SKM-1 treated with dmso at 0.1 percent for 144 hours (cell line): ENCODE measurements at regions not wholly inside any gene's neighbourhood (a gene's known extent, or its start where the extent isn't known, plus 50 kb on each side); places are given as distances from the start of the nearest gene placed in this dataset.
"Not testable (repeated sequence)": the region's sequence is repeated elsewhere in the genome, so short reads cannot be mapped to it uniquely, and the experiment has no call there.

Experiments
- DNase-seq: peaks from one replicate; lab custom pipeline; 2025; ENCODE audit not compliant: unreplicated experiment; lab: John Stamatoyannopoulos, UW

DNA sequence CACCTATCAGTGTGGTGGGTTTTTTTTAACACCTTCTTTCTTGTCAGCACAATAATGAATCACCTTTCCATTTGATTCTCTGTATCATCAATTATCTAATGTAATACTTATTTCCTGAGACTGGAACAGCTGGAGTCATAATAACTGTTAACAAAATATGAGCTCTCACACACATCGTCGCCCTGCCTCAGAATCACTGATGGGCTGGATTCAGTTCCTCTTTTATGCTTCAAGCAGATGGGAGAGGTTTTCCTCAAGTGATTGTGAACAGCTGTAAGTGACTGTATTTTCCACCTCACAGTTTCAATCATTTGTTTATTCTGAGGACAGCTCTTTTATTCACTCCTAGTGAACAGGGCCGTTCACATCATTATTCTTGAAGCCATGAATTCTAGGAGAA is 330.2 kb downstream of the DSC3 start:
- no peak for DNase-seq

DNA sequence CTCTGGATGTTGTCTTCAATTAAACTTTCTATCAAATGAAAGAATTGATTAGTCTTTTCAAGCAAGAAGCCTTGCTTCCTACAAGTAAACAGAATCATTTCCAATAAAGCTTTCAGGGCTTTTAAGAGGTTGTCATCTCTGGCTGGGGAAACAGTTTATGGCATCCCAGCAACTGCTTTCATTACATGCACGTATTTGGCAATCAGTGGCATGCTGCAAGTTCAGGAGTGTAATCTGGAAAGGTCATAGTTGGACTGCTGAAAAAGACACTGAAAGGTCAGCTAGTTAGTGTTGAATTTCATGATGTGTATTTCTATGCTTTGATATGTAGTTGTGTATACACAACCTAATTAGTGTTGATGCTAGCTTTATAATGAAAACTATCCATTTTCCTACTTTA is 332.9 kb downstream of the DSC3 start:
- DNase-seq, result no peak

DNA sequence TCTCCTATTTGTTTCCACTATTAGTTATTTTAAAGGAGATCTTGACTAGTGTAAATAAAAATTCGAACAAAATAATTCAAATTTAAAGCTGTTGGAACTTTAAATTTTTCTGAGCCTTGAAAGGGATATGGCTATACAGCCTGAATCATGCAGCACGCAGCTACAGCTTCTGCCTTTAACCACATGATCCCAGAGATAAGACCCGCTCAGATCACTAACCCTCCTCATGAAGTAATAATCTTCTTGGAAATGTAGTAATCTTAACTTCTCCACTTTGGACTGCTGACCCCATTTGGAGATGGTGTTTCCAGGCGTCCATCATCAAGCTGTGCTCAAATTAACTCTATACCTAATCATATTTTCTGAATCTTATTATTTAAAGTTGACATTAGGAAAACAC is 336.6 kb downstream of the DSC3 start:
- no peak for DNase-seq

DNA sequence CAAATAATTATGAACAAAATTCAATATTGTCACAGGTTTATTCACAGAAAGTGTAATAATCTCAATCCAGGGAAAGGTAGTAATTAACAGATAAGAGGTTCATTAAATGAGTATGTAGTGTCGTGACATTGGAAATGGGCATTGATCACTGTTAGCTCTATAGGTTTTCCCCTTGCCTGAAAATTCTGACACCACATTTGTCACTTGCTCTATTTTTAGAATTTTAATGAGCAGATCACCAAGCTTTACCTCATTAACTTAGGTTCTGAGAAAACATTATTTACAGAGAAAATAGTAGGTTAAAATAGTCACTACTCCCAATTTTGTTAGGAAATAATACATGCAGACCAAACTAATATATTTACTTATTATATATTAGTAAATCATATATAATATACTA is 344.0 kb downstream of the DSC3 start:
- DNase-seq, result no peak

DNA sequence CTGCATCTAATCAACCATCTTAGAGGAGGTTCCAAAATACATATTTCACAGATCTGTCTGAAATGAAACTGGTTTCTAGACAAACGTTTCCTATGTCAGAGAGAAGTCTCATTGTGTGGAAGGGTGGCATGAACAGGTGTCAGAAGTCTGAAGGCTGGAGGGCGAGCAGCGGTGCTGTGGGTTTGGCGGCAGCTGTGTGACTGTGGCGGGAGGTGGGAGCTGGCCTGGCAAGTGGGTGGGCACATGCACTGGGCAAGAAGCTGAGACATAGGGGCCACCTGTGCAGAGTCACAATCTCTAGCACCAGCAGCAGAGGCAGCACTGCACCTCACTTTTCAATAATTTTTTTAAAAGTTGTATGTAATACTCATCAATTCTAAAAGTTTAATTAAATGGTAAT is 346.3 kb downstream of the DSC3 start:
- DNase-seq, result no peak

DNA sequence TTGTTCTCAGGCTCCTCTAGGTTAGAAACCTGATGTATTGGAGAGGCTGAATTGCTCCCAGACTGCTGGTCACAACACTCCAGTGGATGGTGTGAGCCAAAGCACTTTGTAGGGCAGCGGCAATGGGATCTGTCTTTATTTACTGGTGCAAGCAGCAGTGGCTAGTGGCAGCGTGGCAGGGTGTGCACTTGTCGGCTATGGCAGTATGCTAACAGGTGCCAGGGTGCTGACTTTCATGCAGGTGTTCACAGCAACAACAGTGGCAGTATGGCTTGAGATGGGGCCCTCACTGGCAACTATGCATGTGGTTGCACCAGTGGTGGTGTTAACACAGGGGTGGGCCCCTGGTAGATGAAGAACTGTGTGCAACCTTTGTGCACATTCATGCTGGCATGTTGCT is 347.8 kb downstream of the DSC3 start:
- no peak for DNase-seq

DNA sequence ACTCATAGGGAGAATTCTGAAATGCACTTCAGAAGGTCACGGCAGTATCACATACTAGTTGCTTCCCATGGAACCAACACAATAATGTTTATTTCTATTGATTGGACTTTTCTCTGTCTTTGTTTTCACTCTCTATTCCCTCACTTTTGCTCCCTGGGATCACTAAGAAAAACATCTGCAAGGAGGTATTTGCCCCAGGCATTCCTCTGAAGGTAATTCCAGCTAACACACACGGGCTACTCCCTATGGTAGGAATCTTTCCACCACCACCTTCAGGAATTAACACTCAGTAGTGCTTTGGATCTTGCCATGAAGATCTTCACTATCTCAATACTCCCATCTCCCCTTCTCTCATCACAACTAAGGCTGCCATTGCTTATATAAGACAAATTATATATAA is 353.3 kb downstream of the DSC3 start:
- no peak for DNase-seq

DNA sequence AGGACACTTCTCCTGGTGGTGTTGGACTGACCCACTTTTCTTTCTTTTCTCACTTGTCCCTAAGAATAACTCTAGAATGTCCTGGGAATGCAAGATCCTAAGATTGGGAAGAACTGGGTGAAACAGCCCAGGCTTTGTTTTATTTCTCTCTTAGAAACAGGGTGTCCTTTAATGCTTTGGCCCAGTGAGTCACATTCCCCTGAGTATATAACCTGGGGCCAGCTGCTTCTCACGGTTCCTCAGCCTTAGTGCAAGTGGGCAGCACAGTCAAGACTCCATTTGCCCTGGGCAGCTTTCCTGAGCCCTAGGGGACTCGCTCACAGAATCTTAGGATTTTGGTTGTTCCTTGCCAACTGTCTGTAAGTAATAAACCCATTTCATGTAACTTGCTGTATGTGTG is 355.0 kb downstream of the DSC3 start:
- DNase-seq, result no peak

DNA sequence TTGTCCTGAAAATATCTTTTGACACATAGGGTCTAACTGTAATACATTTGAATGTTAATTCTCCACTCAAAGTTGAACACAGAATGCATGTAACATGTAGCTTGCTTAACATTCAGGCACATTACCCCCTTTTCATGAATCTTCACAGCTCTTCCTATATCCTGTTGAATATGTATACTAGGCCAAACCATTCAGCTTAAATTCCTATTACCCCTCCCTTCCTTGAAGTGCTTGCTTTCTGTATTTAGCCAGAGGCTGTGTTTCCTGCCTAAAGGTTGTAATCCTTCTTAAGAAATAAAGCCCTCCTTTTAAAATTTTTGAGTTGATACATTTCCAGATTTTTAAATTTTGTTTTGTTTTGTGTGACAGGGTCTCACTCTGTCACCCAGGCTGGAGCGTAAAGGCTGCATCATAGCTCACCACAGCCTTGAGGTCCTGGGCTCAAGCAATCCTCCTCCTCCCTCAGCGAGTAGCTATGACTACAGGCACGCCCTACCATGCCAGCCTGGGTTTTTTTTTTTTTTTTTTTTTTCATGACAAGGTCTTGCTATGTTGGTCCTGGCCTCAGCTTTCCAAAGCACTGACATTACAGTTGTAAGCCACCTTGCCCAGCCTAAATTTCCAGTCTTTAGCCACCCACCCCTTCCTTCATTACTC is 357.6 kb downstream of the DSC3 start:
- no peak for DNase-seq

DNA sequence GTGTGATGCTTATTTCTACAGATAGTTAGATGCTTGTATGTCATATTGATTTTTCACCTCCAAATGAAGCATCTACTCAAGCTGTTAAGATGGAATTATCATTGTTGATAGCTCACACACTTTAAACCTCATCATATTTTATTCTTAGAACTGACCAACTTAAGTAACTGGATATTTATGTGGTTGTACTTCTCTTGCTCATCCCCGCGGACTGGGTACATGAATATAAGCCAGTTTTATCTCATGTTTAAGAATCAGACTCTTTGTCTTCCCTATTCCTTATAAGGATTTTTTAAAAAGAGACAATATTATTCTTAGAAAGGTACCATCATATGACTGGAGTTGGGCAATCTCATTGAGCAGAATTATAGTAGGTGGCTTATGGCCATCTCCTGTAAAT is 358.7 kb downstream of the DSC3 start:
- DNase-seq, result no peak

DNA sequence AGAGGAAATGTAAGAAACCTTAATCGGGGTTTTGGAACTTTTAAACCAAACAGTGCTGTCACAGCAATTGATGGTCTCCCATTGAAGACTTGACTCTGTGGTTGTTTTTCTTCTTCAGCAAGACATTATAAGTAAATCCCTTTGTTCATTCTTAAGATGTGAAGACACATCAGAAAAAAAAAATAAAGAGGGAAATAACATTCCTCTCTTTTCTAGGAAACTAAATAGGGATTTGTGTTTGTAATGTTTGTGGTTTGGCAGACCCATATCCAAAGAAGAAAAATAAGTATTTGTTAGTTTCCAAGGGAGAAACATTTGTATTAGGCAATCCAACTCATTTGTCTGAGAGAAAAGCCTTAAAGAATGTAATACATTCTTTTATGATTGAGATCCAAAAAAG is 359.9 kb downstream of the DSC3 start:
- no peak for DNase-seq

DNA sequence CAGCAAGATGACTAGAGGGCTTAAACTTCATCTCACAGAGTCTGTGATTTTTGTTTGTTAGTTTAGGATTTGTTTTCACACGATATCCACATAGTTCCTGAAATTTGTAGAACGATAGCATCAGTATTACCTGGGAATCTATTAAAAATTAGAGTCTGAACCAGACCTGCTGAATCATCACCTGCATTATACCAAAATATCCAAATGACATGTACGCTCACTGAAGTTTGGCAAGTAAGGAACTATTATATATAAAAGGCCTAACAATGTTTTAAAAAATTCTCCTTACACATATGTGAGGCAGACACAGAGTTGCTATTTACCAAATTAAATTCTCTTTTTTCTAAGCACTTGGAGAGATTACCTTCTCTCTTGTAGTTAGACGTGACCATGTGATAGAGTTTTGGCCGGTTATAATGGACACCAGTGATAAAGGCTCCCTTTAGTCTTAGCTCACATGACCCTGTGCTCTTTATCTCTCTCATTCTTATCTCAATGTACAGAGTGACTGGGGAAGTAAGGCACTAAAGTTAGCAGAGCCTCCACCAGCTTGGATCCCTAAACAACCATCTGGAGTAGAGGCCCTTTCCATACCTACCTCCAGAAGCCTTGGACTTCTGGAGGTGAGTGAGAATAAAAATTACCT is 363.1 kb downstream of the DSC3 start:
- no peak for DNase-seq

DNA sequence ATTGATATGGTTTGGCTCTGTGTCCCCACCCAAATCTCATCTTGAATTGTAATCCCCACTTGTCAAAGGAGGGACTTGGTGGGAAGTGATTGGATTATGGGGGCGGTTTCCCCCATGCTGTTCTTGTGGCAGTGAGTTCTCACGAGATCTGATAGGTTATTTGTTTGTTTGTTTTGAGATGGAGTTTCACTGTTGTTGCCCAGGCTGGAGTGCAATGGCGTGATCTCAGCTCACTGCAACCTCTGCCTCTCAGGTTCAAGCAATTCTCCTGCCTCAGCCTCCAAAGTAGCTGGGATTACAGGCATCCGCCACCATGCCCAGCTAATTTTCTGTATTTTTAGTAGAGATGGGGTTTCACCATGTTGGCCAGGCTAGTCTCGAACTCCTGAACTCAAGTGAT is 364.7 kb downstream of the DSC3 start:
- DNase-seq, result not testable (repeated sequence)

DNA sequence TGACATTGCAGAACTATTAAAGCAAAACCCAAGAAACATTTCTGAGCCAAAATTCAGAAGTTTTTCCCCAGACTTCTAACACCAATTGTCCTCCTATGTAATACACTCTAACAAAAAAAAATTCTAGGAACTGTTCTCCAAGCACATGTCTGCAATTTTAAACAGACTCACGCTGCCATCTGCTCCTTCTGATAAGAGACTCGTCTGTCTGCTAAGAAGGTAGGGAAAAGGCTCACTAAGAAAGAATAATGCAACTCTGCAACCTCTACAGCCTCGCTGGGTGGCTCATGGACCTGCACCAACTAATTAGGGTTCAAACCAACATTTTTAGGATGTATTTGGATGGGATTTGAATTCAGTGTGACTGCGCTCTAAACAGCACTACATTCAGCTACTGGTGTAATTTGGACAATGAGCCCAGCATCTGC is 366.5 kb downstream of the DSC3 start:
- DNase-seq, result no peak

DNA sequence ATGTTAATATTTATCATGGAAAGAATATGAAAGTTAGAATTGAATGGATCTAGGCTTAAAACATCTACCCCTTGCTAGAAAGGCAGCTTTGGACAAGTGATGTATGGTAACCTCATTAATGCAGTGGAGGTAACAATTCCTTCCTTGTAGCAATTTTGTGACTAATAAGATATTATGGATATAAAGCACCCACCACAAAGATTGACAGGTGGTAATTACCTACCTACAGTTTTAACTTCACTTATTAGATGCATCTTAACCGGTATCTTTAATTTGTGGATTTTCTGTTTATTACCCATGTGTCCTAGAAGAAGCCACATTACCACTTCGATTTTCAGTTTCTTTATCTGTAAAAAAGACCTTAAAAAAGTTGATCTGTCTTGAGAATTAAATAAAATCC is 367.0 kb downstream of the DSC3 start:
- DNase-seq, result no peak

DNA sequence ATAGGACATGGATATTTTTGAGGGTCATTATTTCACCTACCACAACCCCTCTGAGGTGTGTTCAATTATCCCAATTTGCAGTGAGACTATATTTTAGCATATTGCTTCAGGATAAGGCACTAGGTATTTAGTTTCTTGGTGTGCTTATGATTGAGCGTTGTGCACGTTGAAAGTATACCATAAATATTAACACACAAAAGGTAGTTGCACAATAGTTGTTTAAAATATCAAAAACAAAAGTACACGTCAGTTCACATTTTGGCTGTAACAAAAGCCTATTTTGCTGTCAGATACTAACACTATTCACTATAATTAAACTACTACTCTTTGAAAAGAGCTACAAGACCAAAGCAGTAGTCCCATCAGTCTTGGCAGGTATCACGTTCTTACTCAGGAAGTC is 367.5 kb downstream of the DSC3 start:
- DNase-seq, result no peak

DNA sequence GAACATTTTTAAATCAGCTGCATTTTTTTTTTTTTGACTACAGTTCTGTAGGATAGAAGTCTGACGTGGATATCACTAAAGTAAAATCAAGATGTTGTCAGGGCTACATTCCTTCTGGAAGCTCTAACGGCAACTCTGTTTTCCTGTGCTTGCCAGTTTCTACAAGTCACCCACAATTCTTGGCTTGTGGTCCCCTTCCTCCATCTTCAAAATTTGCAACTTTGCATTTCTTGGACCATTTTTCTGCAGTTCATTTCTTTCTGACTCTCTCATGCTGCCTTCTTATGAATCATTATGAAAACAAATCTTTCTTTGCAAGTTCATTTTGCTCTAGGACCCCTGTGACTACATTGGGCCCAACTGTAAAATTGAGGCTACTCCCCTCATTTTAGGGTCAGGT is 367.9 kb downstream of the DSC3 start:
- no peak for DNase-seq

DNA sequence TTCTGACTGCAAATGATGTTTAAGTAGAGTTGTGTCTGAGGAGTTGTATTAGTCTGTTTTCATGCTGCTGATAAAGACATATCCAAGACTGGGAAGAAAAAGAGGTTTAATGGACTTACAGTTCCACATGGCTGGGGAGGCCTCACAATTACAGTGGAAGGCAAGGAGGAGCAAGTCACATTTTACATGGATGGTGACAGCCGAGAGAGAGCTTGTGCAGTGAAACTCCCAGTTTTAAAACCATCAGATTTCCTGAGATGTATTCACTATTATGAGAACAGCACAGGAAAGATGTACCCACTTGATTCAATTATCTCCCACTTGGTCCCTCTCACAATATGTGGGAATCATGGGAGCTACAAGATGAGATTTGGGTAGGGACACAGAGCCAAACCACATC is 370.1 kb downstream of the DSC3 start:
- not testable (repeated sequence) for DNase-seq

DNA sequence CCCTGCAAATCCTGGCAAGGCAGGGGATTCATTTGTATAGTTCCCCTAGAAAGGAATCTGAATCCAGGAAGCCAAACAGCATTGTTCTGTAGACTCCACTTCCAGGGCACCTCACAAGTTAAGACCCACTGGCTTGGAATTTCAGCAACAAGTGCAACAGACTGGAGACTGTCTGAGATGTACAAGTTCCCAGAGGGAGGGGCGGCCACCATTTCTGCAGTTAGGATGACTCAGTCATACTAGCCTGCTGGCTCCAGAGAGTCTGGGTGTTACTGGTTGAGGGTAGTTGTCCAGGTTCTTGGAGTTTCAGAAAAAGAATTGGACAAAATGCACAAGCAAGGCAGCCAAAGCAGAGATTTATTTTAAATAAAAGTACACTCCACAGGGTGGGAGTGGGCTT is 384.2 kb downstream of the DSC3 start:
- DNase-seq, result no peak

DNA sequence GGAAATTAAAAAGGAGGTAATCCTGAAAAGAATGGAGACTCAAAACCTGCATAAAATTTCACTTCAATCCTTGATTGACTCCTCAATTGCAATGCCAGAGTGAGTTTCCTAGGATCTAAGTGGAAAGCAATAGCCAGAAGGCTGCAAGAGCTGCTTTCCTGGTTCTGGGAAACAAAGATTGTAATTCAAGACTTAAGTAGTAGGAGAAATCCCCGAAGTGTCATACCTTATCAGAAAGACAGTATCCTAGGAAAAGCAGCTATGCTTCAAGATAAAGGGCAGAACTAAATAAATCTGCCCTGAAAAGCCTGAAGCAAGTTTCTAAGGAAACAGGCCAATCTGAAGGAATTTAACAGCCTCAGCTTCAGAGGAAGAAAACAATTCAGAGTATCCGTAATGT is 390.2 kb downstream of the DSC3 start:
- no peak for DNase-seq

DNA sequence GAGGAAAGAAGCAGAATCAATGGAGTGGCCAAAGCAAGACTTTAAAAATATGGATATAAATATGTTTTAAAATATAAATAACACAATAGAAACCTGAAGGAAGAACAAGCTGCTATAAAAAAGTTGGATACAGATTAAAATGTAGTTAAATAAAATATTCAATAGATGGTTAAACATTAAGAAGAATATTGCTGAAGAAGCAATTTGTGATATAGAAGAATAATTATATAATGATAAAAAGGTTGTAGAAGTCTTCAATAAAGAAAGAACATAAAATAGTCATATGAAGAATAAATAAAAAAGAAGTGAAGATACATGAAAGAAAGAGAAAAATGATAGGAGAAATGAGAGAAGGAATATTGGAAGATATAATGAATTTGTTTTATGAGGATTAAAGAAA is 392.0 kb downstream of the DSC3 start:
- DNase-seq, result no peak

DNA sequence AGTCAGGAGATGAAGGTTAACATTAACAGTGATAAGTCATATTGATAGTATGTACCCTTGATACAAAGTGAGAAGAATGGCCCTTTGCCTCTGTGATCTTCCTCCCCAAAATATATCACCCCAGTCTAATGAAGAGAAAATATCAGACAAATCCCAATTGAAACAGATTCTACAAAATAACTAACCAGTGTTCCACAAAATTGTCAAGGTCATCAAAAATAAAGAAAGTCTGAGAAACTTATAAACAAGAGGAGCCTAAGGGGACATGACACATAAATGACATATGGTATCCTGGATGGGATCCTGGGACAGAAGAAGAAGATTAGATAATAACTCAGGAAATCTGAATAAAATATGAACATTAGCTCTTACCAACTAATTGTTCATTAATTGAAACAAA is 398.4 kb downstream of the DSC3 start:
- DNase-seq, result no peak

DNA sequence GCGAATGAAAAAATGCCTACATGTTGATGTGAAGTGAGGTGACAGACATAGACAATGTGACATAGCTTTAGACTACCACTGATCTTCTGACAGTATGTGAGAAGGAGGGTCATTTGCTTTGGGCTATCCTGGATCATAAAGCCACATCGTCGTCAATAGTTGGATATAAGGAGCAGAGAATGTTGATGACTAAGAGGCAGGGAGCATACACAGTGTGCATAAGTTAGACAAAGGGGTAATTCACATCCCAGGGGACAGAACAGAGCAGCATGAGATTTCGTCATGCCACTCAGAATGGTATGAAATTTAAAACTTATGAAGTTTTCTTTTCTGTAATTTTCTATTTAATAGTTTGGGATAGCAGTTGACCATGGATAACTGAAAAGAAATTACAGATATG is 403.2 kb downstream of the DSC3 start:
- no peak for DNase-seq
